ENCODE measurements at regions not wholly inside any gene's neighbourhood (a gene's known extent, or its start where the extent isn't known, plus 50 kb on each side); places are given as distances from the start of the nearest gene placed in this dataset.
"Not testable (repeated sequence)": the region's sequence is repeated elsewhere in the genome, so short reads cannot be mapped to it uniquely, and the experiment has no call there.

- no peak for DNase-seq (ENCODE audit: low spot score)
These were observed 1190.4 kb downstream of the BRD1 start for GRCh38 chr22:48637231-48637630.

DNA sequence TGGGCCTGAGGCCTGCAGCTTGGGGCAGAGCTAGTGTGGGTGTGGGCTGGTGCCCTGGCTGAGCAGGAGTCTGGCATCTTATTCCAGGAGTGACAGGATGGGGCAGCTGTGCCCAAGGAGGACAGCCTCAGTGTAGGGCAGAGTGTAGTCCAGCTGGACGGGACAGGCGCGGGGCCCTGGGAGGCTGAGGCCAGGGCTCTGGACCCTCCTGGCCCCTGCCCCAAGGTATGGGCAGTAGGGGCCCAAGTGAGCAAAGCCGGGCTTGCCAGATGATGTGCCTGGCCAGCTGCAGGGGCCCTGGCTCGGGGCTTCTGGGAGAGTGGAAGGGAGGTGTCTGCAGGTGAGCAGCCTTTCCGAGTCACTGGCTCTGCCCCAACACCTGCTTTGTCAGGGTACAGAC is 1190.9 kb downstream of the BRD1 start:
- DNase-seq (ENCODE audit: low spot score), result no peak

DNA sequence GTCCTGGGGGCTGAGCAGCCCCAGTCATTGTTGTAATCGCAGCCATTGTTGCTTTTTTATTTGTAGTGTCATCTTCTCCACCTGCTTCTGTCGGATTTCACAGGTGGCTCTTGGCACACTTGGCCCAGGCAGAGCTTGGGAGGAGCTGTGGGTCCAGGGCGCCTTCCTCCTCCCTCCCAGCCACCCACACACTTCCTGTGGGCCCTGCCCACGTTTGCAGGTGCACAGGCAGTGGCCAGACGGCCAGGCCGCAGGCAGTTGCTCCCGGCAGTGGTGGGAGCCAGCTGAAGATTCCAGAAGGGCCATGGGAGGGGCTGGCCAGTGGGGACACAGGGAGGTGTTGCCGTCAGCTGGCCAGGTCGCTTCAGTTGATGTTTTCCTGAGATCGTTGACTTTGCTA is 1191.9 kb downstream of the BRD1 start:
- no peak for DNase-seq (ENCODE audit: low spot score)

GRCh38 chr22:48635031-48635430 is 1192.6 kb downstream of the BRD1 start:
- DNase-seq (ENCODE audit: low spot score), result no peak

- DNase-seq (ENCODE audit: low spot score), result no peak
These were observed 1193.5 kb downstream of the BRD1 start for GRCh38 chr22:48633996-48634836.

DNA sequence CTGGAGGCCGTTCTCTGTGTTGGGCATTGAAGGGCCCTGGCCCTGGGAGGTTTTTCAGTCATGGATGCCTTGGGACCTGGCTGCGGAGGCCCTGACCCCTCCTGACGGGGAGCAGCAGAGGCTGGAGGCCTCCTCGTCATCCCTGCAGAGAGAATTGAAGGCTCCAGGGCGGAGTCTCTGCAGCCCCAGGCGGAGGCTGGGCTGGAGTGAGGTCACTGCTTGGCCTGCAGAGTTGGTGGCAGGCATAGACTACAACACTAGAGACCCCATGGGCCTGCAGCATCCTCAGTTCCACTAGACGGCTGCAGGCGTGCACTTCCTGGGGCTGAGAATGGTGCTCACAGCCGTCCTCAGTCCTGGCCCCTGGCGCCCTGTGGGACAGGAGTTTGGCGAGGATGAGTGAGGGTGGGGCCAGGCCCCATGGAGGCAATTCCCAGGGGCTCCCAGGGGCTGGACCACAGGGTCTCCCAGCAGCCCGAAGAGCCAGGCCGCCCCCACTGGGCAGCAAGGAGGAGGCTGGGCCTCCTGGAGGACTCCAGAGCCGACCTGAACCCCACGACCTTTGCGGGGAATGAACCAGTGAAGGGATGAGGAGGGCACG is 1194.9 kb downstream of the BRD1 start:
- no peak for DNase-seq (ENCODE audit: low spot score)

DNA sequence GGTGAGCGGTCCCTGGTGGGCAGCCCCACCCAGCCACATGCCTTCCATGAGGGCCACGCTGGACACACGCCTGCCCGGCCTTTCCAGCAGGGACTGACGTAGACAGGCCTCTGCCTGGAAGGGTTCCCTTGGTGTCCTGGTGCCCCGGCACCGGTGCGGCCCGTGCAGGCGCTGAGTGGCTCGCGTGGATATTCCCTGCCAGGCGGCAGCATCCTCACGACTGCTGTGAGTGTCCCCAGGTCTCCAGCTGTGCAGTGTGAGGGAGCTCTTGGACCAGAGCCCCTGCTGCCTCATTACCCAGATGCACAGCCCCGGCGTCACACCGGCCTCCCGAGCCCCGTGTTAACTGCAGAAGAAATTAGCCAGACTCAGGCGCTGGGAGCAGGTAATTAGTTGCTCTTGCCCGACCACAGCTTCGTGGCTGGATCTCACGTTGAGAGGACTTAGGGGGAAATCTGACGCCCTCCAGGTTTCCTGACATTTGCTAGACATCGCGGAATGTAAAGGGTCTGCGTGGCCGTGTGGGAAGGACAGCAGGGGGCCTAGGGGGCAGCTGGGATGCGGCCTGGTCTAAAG is 1196.3 kb downstream of the BRD1 start:
- no peak for DNase-seq (ENCODE audit: low spot score)

DNA sequence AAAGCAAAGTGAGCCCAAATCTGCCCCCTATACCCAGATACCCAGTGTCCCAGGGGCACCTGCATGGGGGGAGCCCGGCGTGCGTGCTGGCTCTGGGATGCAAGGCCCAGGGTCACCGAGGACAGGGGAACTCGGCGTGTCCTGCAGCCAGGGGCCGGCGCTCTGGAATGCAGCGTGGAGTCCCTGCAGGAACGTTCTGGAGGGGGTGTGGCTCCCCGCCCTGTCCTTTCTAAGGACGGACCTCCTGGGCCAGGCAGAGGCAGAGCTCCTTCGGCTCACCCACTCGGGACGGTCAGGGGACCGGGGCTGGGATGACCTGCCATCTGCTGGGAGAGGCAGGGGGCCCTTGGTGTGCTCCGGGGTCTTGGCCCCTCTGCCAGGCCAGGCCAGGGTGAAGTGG is 1196.8 kb downstream of the BRD1 start:
- DNase-seq (ENCODE audit: low spot score), result no peak

- no peak for DNase-seq (ENCODE audit: low spot score)
These were observed 1197.3 kb downstream of the BRD1 start for GRCh38 chr22:48630433-48630754.

DNA sequence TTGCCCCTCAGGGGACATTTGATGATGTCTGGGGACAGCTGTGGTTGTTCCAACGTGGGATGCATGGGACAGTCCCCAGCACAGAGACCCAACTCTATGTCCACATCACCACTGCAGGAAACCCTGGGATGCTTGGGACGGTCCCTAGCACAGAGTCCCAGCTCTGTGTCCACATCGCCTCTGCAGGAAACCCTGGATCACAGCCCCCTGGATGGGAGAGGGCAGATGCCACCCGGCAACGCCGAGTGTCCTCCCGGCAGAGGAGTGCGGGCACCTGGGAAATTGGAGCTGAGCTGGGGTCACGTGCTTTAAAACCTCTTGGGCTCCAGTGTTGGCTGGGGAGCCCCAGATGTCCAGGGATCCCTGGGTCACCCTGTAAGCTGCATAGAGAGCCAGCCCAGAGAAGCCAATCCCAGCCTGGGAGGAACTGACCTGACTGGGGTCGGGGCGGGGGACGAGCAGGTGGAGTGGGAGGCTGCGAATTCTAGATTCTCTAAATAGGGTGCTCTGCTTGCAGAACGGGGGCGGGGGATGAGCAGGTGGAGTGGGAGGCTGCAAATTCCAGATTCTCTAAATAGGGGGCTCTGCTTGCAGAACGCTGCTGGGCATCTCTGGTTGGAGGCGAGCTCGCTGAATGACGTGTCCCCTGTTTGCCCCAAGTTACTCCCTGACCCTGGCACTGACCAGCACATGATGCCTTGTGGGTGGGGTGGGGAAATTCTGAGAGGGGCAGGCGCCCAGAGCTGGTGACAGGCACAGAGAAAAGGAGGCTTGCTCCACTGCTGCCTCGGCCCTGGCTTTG is 1197.8 kb downstream of the BRD1 start:
- no peak for DNase-seq (ENCODE audit: low spot score)

DNA sequence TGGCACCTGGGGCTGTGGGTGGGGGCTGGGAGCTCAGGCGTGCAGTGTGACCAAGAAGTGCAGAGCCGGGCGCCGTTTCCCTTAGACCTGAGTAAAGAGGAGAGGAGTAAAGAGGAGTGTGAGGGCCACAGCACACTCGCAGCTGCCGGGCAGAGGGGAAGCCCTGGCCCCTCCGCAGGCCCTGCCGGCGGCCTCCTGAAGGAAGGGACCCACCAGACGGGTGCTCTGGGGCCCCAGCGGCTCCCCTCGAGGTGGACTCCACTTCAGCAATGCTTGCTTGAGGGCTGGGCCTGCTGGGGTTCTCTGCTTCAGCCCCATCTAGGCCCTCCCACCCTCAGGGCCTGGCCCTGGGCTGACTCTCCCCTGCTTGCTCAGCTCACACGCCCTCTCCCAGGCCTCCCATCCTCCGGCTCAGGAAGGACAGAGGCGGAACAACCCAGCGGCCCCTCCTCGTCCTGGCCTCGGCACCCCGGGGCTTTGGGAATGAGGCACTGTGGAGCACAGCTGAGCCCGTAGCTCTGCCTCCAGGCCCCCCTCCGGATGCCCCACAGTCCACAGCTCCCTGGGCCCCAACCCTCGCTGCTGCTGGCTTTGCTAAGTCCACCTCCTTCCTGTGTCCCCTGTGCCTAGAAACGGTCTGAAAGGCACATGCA is 1198.7 kb downstream of the BRD1 start:
- DNase-seq (ENCODE audit: low spot score), result peak; percentile 33

GRCh38 chr22:48627966-48628365 is 1199.7 kb downstream of the BRD1 start:
- DNase-seq (ENCODE audit: low spot score), result no peak

DNA sequence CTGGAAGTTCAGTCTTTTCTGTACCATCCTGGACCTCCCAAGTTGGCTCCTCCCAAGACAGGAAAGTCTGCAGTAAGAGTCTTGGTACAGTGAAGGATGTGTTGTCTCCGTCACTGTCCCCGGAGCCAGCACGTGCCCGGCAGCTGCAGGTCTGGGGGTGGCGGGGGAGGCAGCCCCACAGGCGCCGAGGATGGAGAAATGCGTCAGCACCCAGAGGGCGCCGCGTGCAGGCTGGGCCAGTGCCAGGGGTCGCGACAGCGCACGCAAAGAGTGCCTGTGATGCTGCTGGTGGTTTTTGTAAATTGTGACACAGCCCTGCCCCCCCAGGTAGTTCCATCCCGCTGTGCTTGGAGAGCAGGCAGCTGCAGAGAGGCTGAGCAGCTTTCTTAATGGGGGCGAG is 1200.5 kb downstream of the BRD1 start:
- no peak for DNase-seq (ENCODE audit: low spot score)

GRCh38 chr22:48624401-48624800 is 1203.3 kb downstream of the BRD1 start:
- no peak for DNase-seq (ENCODE audit: low spot score)

GRCh38 chr22:48622891-48623545 is 1204.7 kb downstream of the BRD1 start:
- DNase-seq (ENCODE audit: low spot score), result no peak

DNA sequence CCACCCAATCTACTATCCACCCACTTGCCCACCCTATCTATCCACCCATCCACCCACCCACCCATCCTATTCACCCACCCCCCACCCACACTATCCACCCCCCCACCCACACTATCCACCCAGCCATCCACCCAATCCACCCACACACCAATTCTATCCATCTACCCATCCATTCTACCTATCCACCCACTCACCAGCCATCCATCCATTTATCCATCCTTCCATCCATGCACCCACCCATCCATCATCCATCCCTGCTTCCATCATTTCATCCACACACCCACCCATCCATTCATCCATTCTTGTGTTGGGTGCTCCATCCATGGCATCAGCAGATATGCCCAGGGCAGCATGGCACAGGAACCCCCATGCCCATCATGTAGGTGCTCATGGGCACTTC is 1206.6 kb downstream of the BRD1 start:
- no peak for DNase-seq (ENCODE audit: low spot score)

DNA sequence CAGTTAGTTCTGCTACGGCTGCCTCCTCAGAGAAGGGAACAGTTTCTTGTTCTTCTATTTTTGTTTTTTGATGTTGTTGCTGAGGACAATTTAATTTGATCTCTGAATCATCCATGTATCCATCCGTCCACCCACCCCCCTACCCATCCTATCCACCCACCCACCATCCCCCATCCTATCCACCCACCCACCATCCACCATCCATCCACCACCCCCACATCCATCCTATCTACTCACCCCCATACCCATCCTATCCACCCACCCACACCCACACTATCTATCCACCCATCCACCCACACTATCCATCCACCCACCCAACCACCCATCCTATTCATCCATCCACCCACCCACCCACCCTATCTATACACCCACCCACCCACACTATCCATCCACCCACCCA is 1207.2 kb downstream of the BRD1 start:
- not testable (repeated sequence) for DNase-seq (ENCODE audit: low spot score)

- no peak for DNase-seq (ENCODE audit: low spot score)
These were observed 1208.0 kb downstream of the BRD1 start for GRCh38 chr22:48619721-48620120.

- DNase-seq (ENCODE audit: low spot score), result peak; percentile 15
These were observed 1209.3 kb downstream of the BRD1 start for GRCh38 chr22:48618326-48618725.

GRCh38 chr22:48616656-48617055 is 1211.0 kb downstream of the BRD1 start:
- no peak for DNase-seq (ENCODE audit: low spot score)

Data from umbilical cord (tissue), 1 donor.